ENCODE measurements at regions not wholly inside any gene's neighbourhood (a gene's known extent, or its start where the extent isn't known, plus 50 kb on each side); places are given as distances from the start of the nearest gene placed in this dataset.

DNA sequence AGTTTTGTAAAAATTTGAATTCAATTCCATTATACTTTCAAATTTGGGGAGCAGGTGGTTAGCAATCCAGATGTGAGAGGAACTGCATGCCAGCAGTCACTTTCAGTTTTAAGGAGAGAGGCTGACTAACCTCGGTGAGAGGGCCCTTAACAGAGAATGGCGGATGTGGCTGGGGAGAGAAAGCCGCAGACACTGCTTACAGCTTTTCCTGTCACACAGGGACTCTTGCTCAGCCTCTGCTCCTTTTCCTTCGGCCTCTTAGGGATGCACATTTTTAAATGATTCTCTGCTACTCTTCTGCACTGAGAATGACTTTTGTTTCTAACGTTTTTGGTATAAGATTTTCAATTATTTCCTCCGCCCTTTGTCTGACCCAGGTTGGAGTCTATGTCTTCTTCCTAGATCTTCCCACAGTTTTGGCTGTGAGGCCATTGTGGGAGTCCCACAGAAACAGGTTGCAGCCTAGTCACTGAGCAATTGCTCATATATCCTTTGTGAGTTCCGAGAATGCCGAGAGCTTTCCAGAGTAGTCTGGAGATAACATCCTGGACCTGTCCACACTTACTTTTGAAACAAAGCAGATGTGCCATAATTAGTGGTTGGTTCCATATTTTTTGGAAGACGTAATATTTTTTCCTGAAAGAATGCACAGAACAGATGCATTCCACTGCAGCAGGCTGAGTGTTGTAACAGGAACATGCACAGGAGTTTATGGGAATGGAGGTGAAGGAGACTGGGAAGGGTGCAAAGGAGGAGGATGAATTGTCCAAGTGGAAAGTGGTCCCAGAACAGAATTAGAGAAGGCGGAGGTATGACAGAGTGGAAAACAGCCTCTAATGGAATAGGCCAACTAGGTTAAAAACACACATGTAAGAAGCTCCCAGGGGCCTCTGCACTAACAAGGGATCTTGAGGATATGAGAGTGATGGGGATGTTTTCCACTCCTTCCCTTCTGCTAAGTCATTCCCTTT, 168.0 kb upstream of the ZNF32 start:
- in situ Hi-C loops (cut with HindIII; ENCODE audit: low sequenced_read_pairs): no loop called here

DNA sequence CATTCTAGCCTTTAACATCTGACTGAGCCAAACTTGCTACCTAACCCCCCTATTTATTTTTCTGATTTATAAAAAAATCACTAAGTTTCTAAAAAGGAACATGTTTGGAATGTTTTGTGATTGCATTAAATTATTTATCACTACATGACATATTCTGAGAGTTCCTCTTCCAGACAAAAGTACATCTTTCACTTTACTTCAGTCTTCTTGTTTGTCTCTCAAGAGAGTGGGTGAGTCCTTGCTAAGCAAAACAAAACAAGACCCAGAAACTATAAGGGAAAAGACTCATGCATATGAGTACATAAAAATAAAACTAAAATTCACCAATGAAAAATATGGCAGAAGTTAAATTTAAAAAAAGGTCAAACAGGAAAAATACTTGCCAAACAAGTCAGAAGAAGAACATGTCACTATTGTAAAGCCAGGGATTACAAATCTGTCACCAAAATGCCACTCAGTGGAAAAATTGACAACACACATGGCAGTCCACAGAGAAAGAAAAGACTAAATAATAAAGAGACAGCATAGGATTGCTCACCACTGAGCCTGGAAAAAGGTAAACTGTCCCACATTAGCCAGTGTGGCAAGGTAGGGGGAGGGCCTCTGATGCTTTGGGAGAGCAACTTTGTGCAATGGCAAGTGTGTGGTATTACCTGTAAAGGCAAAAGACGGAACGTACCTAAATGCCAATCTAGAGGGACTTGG, 166.7 kb upstream of the ZNF32 start:
- in situ Hi-C loops (cut with HindIII; ENCODE audit: low sequenced_read_pairs): no loop called here

DNA sequence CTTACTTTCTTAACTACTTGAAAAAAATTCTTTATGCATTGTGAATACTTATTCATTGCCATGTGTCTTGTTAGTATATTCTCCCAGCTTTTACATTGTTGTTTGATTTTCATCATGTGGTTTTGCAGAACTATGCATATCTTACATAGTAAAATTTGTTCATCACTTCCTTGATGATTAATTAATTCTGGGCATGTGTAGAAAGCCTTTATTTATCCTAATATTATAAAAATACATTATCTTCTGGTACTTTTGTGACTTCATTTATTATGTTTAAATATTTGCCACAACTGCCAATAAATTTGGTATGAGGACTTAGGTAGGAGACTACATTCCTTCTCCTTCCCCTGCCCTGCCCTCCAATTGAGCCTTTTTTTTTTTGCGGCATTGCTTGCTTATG, 166.0 kb upstream of the ZNF32 start:
- in situ Hi-C loops (cut with HindIII; ENCODE audit: low sequenced_read_pairs): no loop called here

DNA sequence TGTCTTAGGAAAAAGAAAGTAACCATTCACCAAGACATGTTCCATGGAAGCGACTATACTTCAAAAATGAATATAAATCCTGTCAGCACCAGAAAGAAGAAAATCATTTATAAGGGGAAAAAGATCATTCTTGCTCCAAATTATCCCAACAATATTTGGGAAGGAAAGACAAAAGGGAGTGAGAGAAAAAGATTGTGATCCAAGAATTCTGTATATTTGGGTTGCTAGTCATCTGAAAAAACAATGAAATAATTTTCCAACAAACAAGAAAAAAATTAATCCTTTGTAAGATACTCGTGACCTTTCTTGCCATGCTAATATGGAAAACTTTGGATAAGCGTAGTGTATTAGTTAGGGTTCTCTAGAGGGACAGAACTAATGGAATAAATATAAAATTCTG, 163.2 kb upstream of the ZNF32 start:
- in situ Hi-C loops (cut with HindIII; ENCODE audit: low sequenced_read_pairs): no loop called here

DNA sequence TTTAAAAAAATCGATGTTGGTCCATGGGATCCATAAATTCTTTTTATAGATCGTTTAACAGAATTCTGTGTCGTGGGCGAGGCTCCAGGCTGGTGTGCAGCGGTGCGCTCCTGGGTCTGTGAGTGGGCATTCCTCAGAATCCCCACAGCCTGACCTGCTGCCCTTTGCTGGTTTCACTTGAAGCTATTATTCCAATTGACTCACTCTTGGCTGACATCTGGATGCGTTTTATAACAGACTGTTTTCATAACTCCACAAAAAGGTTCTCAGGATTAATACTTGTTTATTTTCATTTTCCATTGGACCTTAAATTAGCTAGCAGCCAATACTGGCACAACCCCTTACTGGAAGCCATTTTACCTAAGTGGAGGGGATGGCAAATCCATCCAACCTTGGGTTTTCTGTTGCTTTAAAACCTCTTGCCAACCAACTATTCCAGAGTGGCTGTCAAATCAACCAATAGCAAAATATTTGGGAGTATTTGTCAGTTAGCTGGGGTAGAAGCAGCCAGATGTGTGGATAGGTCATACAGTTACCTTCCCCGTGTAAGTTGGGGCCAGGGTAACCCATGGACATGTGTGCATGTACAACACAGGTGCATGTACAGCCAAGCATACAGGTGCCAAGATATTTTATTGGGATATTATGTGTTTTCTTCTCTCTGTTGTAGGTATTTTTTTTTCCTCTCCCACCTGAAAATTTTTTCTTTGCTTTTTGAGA, 160.7 kb upstream of the ZNF32 start:
- in situ Hi-C loops (cut with HindIII; ENCODE audit: low sequenced_read_pairs): no loop called here

DNA sequence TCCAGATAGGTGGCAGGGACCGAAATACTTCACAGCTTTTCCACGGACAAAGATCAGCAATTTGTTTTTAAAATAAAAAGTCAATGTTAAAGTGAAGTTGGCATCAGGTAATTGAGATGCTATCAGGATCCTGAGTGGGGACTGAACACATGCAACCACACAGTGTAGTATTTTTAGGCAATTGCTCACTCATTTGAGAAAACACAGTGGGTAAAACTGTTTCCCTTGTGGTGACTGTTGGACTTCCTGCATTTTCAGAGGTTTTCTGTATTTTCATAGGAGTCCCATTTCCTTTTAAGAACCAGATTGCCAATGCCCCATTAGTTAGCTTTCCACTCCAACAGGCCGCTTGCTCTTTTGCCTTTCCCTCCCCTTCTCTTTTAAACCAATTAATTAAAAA, 159.5 kb upstream of the ZNF32 start:
- in situ Hi-C loops (cut with HindIII; ENCODE audit: low sequenced_read_pairs): no loop called here

DNA sequence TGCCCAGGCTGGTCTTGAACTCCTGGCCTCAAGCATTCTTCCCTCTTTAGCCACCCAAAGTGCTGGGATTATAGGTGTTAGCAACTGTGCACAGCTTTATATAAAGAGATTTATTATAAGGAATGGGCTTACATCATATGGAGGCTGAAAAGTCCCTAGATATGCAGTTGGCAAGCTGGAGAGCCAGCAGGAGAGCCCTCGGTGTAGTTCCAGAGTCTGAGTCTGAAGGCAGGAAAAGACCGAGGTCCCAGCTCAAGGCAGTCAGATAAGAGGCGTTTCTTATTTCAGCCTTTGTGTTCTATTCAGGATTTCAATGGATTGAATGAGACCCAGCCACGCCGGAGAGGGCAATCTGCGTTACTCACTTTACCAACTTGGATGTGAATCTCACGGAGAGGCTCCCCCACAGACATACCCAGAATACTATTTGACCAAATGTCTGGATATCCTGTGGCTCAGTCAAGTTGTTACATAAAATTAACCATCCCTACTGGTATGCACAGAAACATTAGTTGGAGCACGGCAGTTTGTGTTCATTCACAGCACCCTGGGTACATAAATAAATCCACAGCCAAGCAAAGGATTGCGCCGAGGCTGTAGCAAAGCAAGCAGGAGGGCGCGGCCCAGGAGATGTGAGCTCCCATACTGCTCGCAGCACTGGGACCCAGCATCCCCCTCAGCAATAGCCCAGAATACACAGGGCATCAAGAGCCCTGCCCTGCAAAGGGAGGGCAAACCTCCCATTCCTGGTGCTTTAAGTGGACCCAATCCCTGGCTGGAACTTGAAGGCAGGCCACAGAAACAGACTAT, 158.4 kb upstream of the ZNF32 start:
- in situ Hi-C loops (cut with HindIII; ENCODE audit: low sequenced_read_pairs): no loop called here

DNA sequence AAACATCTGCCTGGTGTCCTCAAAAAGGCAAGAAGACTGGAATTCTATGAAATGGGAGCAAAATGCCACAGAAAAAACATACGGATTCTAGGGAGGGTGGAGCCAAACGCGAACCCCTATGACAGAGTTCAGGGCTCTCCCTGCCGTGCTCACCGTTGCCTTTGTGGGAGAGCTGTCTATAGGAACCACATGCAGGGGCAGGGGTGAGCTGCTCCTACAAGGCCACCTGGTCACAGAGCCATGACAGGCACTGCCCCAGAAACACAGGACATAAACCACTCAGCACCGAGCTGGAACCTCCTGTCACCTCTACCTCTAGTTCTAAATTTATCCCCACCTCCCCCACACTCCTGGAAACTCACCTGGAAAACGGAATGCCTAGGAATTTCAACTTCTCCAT, 155.1 kb upstream of the ZNF32 start:
- in situ Hi-C loops (cut with HindIII; ENCODE audit: low sequenced_read_pairs): no loop called here

DNA sequence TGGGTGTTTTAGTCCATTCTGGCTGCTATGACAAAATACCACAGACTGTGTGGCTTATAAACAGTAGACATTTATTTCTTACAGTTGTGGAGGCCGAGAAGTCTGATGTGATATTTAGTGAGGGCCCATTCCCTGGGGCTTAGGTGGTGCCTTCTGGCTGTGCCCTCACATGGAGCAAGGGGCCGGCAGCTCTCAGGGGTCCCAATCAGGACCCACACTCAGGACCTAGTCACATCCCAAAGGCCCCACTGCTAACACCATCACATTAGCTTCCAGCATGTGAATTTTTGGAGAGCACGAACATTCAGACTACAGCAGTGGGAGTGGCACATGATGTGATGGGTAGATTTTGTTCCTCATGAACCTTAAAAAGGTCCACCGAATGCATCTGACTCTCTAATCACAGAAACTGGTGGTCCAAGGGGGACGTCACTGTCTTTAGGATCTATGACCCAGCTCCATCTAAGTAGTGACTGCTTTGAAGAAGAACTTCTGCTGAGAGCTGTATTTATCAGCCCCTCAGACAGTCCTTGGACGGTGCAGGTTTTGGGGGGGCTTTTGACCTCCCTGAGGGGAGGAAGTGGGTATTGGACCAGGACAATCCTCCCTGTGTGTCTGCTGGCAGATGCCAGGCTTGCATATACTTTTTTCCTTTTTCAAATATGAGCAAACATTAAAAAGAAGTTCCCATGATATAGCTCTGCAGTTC, 154.5 kb upstream of the ZNF32 start:
- in situ Hi-C loops (cut with HindIII; ENCODE audit: low sequenced_read_pairs): no loop called here

DNA sequence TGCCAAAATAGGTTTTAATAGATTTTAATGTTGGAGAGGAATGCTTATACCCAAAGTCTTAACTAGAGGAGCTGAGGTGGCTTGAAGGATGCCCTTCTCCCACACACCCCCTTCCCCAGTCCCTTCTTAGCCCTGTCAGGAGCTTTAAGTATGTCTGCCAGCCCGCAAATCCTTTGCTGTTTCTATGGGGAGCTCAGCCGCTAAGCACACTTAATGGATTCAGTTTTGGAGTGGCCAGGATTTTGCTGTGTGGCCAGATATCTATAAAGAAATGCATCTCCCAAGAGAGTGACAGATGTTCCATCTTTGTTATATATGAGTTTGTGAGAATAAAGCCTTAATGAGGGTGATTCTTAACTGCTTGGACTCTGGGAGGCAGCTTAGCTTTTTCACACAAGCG, 152.9 kb upstream of the ZNF32 start:
- in situ Hi-C loops (cut with HindIII; ENCODE audit: low sequenced_read_pairs): no loop called here

DNA sequence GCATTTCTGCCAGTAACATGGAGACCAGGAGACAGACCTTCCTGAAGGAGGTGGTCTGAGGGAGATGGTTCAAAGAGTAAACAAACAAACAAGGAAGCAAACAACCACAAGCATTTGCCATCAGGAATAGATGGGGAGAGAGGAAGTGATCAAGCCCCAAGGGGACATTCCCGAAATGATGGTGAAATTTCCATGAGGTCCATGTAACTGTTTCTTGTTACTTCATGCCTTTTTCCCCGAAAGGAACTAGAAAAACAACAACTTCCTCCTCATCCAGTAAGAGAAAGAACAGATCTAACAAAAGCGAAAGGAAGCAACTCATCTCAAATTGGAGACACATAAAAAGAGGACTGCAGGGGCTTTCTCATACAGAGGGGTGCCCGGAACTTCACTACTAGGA, 152.5 kb upstream of the ZNF32 start:
- in situ Hi-C loops (cut with HindIII; ENCODE audit: low sequenced_read_pairs): no loop called here

DNA sequence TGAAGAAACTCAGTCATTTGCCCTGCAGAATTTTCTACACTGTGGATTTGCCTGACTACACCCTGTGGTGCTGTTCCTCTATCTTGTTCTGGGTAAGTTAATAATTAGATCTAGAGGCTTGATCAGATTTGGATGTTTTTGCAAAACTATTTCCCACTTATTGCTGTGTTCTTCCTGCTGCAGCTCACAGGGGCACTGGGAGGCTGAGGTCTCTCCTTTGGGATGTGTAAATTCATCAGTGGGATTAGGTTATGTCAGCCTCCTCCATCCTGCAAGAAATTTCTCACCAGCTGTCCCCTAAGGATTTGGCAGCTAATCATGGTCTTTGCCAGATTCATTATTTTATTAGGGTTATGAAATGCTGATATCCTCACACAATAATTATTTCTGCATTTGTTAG, 148.1 kb upstream of the ZNF32 start:
- in situ Hi-C loops (cut with HindIII; ENCODE audit: low sequenced_read_pairs): no loop called here

DNA sequence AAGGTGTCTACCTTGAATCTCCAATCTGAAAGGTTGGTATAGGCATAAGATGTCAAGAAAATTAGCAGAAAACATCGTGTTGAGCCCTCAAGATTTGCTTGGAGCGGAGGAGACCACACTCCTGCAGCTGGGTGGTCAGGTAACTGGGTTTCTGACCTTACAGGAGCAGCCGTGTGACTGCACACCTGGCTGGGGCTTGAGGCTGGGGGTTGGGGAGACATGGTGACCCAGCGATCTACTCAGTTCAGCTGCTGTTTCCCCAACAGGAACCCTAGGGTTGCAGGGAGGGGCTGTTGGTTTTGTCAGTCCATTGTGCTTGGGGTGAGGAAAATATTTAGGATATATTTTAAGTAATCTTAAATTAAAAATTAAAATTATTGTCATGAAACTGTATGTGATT, 147.0 kb upstream of the ZNF32 start:
- in situ Hi-C loops (cut with HindIII; ENCODE audit: low sequenced_read_pairs): no loop called here

DNA sequence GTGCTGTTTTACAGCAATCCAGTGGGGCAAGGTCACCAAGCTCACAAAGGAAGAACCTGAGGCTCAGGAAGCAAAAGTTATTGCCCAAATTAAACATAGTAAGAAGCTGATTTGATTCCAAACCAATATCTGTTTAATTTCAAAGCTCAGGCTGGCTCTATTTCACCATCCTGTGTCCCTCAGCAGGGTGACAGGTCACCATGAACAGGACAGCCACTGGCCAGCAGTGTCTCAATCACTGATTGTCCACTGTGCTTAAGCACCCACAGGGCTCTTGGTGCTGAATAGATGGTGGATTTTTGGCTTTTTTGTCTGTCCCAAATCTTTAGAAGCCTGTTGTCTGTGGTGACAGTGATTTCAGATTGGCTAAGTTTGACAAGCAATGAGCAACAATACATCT, 146.4 kb upstream of the ZNF32 start:
- in situ Hi-C loops (cut with HindIII; ENCODE audit: low sequenced_read_pairs): no loop called here

DNA sequence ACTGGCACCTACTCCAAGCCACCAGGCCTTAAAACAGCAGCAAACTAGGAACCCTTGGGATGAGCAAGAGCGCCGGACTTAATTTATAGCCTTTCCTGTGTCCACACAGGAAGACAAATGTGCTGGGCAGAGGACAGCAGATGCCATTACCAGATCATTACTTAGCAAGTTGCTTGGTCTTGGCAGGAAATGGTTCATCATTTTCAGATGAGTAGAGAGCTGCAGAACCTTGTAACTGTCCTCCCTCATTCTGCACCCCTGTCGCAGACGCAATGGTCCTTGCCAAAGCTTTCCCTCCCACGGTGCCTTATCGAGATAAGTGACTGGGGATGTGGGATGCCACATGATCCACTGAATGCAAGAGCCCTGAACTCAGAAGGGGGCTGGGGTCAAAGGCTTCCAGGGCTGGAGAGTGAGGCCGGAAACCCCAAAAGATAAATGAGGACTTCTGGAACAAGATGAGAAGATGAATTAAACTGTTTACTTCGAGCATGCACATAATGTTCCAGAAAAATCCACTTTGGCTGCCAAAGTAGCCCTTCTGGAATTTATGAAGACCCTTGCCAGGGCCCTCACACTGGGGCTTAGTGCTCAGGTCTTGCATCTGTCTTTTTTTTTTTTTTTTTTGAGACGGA, 145.6 kb upstream of the ZNF32 start:
- in situ Hi-C loops (cut with HindIII; ENCODE audit: low sequenced_read_pairs): no loop called here

DNA sequence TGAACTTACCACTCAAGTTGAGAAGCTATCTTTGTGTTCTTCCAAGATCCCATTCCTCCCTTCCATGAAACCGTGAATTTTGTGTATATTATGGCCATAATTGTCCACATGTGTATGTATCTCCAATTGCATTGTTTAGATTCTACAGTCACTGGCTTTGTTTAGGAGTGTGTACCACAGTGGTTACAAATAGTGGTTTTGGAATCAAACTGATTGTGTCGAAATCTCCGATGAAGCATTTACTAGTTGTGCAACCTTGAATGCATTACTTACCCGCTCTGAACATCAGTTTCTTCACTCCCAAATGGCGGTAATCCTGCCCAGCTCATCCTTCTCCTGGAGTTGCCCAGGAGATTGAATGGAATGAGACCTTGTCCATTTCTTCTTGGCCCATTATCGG, 145.0 kb upstream of the ZNF32 start:
- in situ Hi-C loops (cut with HindIII; ENCODE audit: low sequenced_read_pairs): no loop called here

DNA sequence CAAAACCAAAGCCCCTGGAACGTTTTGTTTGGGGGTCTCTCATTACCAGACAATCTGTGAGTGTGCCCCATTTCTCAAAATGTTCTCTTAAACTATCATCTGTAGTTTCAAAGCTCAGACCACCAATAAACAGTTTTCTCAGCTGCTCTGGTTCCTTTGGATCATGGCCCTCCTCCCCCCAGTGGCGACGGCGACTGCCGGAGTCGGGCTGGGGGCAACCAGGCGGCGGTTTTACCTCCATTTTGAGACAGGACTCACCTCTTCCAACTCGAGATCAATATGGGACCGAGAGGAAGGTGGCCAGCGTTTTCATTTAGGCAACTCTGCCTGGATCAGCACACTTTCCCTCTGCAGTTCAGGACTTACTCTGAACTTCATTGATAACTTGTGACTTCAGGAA, 141.5 kb upstream of the ZNF32 start:
- in situ Hi-C loops (cut with HindIII; ENCODE audit: low sequenced_read_pairs): no loop called here

DNA sequence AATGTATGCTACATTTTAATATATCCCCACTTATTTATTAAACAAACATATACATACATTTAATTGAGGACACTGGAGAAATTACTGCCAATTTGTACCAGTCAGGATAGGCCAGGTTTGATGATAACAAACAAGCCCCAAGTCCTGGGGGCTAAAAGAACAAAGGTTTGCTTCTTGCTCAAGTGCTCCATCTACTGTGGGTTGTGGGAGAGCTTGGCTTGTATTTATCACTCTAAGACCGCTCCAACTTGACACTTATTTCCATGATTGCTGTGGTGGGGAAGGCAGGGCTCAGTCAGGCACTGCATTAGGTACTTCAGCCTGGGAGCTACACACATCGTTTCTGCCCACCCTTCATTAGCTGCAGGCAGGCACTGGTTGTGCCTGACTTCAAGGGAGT, 136.6 kb upstream of the ZNF32 start:
- in situ Hi-C loops (cut with HindIII; ENCODE audit: low sequenced_read_pairs): no loop called here

DNA sequence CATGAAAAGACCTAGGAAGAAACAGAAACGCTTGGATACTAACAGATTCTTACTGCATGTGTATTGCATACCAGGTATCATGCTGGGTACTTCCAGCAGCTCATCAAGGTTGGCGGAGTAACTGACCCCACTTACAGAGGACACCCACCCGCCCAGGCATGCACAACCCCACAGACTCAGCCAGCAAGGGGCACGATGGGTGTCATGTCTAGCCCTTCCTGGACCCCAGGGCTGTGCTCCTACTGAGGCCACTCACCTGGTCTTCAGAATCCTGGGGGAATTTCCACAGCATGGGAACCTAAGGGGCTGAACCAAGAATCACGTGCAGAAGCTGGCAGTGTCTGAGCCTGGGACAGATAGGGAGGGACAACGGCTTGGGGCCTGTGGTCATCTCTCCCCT, 134.1 kb upstream of the ZNF32 start:
- in situ Hi-C loops (cut with HindIII; ENCODE audit: low sequenced_read_pairs): no loop called here
